HG03378 (cell line): ENCODE measurements at regions not wholly inside any gene's neighbourhood (a gene's known extent, or its start where the extent isn't known, plus 50 kb on each side); places are given as distances from the start of the nearest gene placed in this dataset.
A peak's percentile ranks its signal among the peaks of the same experiment; 100 is the strongest.

ENCODE experiments used
- ATAC-seq: cut with Tn5 transposase; IDR thresholded peaks from one replicate; pipeline ENCODE4 v1.9.1; 2021; ENCODE audit warnings: mild to moderate bottlenecking, moderate library complexity; ENCODE audit not compliant: unreplicated experiment

DNA sequence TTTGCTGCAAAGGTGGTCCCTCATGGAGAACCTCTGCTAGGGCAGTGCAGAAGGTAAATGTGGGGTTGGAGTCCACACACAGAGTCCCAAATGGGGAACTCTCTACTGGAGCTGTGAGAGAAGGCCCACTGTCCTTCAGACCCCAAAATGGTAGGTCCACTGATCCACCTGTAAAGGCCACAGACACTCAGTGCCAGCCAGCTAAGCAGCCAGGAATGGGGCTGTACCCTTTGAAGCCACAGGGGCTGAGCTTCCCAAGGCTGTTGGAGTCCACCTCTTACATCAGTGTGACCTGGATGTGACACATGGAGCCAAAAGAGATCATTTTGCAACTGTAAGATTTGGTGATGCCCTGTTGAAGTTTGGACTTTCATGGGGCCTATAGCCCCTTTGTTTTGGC lies 252.4 kb upstream of the GULP1 start:
- no peak for ATAC-seq

DNA sequence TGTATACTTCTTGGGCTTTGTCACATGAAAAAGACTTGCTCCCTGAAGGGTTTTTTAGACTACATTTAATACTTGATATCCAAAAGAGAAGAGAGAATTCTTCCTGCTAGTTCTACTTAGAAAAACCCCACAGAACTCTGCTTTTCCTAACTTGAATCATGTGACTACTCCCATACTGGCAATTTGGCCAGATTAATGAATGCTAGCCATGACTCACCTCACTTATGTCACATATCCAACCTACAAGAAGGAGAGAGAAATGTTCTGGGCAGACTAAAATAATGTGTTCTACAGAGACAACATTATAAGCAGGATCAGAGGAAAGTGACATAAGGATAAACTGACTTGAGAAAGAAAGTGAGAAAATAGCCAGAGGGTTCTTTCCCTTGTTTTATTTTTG lies 249.3 kb upstream of the GULP1 start:
- no peak for ATAC-seq

DNA sequence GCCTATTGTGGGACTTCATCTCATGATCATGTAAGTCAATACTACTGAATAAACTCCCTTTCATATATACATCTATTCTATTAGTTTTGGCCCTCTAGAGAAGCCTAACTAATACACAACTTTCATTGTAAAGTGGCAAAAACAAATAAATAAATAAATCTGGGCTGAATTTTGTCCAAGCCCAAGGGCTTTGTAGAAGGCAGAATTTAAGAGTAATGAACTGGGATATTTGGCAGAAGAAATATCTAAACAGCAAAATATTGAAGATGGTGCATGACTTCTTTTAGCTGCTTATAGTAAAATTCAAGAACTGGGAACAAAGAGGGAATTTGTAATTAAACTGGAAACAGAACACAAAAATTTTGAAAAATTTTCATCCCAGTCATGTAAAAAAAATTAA lies 246.7 kb upstream of the GULP1 start:
- ATAC-seq: no peak

DNA sequence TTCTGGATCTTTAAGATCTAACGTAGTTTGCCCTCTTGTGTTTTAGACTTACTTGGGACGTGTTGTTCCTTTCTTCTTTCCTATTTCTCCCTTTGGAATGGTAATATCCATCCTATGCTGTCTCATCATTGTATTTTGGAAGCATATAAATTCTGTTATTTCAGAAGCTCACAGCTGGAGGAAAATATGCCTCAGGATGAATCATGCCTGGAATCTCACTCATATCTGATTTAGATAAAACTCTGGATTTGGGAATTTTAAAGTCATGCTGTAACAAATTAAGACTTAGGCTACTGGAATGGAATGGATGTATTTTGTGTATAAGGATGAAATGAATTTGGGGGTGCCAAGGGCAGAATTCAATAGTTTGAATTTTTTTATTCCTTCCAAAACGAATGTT lies 245.2 kb upstream of the GULP1 start:
- ATAC-seq: no peak

GRCh38 chr2:188047735-188048134 lies 243.9 kb upstream of the GULP1 start:
- no peak for ATAC-seq

DNA sequence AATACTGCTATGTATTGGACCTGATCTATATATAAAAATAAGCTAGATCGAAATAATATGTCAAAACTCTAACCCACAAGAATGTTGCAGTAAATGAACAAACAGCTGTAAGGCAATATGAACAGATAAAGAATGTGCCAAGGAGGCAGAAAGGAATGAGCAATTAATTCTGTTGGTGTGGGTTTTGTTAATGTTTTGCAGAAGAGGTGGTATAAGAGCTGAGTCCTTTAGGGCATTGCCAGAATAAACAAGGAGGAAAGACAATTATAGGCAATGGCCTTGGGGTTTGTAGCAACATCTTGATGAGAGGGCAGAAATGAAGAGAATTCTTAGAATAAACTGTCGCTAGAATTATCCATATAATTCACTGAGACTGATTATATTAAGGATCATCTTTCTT lies 240.9 kb upstream of the GULP1 start:
- no peak for ATAC-seq

DNA sequence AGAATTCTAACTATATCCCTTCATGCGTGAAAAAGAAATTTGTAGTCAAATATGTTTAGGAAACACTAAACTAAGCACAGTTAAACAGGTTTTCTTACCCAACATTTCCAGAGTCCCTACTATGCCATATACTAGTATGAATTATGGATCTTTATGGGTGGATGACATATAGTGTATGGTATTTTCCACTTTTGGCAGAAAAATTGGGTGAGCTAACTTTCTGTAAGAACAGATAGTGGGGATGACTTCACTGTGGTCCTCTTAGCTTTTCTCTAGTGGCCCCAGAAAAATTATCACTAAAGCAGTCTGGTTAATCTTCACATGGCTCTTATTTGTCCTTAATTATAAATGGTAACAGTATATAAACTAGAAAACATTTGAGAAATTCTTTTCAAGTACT lies 240.0 kb upstream of the GULP1 start:
- no peak for ATAC-seq

- ATAC-seq: no peak
These were observed 226.3 kb upstream of the GULP1 start for GRCh38 chr2:188065386-188065785.

DNA sequence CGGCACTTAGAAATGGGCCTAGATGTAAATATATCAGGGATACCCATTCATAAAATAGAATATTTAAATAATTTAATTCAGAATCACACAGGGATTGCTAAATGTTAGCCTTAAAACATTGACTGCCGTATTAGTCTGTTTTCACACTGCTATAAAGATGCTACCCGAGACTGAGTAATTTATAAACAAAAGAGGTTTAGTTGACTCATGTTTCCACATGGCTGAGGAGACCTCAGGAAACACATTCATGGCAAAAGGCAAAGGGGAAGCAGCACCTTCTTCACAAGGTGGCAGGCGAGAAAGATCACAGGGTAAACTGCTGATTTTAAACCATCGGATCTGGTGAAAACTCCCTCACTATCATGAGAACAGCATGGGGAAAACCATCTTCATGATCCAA lies 223.6 kb upstream of the GULP1 start:
- no peak for ATAC-seq

DNA sequence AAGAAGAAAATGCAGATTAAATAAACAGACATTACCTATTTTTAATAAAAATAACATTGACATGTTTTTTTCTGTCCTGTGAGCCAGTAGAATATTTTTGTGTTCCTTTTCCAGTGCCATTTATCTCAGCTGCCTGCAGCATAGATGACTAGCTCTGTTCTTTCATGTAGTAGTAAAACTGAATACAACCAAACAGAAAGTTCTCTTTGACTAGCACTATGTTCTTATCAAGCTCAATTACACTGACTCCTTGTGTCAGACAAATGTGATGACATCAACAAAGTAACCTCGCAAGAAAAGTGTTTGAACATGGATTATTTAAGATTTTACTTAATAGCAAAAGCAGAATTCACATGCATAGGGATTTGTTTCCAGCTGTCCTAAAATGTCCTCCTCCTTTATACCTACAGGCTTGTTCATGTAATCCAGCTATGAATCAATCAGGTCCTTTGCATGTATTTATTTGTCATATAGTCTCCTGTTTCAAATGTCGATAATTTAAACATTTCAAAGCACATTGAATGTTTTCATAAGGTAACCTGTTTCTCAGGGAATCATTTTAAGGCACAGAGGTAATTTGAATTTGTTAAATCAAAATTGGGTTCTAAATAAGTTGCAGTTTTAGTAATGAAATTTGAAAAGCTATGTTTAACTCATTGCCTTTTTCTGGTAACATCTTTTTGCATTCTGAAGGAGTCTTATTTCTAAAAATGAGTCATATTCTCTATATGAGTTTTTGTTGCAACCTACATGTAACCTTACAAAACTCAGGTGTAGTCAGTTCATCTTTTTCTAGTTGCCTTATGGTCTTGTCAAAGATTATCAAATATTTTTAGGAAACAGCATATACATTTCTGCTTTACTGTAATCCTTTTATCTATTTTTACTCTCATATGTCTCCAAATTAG lies 215.3 kb upstream of the GULP1 start:
- peak; percentile 91 for ATAC-seq

DNA sequence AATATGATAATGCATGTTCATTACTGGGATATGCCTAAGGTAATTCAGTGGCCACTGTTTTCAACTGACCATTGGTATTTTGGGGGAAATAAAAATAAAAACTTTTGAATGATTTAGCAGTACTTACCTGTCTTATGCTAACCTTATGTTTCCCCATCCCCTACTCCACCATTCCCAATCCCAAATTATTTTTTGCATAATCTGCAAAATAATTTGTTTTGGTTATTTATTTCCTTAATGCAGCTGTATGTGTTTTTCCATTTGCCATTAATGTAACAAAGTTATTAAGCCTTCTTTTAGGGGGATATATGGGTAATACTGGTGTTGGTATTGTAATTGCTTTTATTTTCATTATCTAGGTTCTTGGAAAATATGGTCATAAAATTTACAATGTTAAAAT lies 213.9 kb upstream of the GULP1 start:
- ATAC-seq: no peak

- ATAC-seq: no peak
These were observed 213.1 kb upstream of the GULP1 start for GRCh38 chr2:188078534-188078933.

GRCh38 chr2:188079196-188079595 lies 212.5 kb upstream of the GULP1 start:
- ATAC-seq: no peak

DNA sequence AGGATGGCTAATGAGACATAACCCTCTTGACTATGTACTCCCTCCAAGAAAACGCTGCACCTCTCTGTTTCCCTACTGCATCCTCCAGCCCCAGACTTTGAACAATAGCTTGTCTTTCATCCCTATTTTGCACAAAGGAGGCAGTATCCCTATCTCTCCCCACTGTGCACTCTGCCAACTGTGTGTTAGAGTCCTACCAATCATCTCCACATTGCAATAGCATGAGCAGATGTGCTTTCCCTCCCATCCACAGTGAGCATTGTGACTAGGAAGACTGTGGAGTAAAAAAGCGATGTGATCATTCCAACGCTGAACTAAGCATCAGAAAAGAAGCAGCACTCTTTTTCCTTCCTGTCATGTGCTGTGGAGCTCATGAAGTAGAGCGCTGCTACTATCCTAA lies 206.3 kb upstream of the GULP1 start:
- ATAC-seq: no peak

DNA sequence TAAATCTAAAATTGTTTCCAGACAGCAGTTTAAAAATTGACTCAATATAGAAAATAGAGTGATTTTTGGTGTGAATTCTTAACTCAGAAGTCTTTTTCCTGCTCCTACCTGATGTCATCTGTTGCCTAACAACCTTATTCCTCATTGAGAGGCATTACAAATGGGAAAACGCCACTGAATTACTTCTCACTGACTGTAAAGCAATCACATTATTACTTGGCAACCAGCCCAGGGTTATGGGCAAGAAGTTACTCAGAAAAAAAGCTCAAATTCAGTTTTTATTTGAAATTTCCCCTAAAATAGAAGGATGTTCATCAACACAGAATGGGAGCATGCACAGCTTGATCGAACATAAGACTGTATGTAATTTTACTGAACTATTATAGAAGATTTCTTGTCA lies 201.8 kb upstream of the GULP1 start:
- no peak for ATAC-seq

- no peak for ATAC-seq
These were observed 200.5 kb upstream of the GULP1 start for GRCh38 chr2:188091220-188091619.

DNA sequence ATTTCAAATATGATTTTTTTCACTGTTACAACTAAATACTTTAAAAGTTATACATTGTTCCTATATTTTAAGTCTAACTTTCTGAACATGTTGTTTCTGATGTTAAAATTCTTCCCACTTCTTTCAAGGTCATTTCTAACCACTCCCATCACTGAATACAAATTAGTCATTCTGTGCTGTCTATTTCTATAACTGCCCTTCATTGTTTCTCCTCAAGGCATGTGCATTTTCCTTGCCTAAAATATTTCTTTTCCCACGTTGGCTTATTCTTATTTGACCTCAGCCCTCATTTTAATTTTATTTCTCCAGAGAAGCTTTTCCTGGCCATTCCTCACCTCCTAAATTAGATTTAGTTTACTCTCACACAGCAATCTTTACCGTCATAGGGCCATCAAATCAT lies 198.9 kb upstream of the GULP1 start:
- no peak for ATAC-seq

DNA sequence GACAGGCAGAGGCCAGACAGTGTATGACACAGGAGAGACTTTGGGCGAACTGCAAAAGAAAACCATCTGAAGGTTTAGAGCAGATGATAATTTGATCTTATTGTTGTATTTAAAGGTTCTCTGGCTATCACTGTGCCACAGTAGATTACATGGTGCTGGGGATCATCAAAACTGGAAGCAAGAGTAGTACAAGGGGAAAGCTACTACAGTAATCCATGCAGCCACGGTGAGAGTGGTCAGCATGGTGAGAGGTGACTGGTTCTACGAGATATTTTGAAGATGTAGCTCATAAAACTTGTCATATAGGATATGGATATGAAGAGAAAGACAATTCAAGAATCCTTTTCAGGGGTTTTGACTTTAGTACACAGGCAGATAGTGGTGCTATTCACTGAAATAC lies 194.8 kb upstream of the GULP1 start:
- no peak for ATAC-seq

GRCh38 chr2:188102881-188103280 lies 188.8 kb upstream of the GULP1 start:
- ATAC-seq: no peak

GRCh38 chr2:188114014-188114413 lies 177.7 kb upstream of the GULP1 start:
- no peak for ATAC-seq

- no peak for ATAC-seq
These were observed 174.0 kb upstream of the GULP1 start for GRCh38 chr2:188117706-188118105.

DNA sequence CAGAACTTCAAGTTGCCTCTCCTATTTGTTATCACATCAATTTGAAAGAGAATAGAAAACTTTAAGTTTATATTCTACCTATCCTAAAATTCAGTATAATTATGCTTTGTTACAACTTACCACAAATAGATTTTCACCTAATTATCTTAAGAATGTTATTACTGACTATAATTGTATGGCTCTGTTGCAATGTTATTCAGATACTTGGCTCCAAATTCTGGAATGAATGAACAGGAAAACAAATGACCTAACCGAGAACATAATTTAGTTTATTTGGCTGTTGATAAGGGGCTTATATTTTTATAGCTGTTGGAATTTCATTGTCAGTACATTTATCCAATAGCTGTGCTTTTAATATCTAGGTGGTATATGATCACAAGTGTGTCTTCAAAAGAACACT lies 173.2 kb upstream of the GULP1 start:
- ATAC-seq: no peak
